Neural progenitor cell (in vitro differentiated cells): ENCODE measurements at regions not wholly inside any gene's neighbourhood (a gene's known extent, or its start where the extent isn't known, plus 50 kb on each side); places are given as distances from the start of the nearest gene placed in this dataset.

Experiments used
- EZH2 ChIP-seq: fragments of 200-600 bp; sonication (generic); IDR thresholded peaks from 2 replicates; pipeline ENCODE4 v1.6.1; 2017; ENCODE audit warnings: antibody characterized with exemption, mild to moderate bottlenecking, moderate library complexity
- EZH2phosphoT487 ChIP-seq: fragments of 200-600 bp; sonication (generic); IDR thresholded peaks from 2 replicates; pipeline ENCODE4 v1.6.1; 2017; ENCODE audit warnings: antibody characterized with exemption
- TF ChIP-seq, protein P1 (sequence below): fragments of 200-600 bp; sonication (generic); IDR thresholded peaks from 2 replicates; pipeline ENCODE4 v1.5.1; 2017; ENCODE audit warnings: antibody characterized with exemption, mild to moderate bottlenecking

DNA sequence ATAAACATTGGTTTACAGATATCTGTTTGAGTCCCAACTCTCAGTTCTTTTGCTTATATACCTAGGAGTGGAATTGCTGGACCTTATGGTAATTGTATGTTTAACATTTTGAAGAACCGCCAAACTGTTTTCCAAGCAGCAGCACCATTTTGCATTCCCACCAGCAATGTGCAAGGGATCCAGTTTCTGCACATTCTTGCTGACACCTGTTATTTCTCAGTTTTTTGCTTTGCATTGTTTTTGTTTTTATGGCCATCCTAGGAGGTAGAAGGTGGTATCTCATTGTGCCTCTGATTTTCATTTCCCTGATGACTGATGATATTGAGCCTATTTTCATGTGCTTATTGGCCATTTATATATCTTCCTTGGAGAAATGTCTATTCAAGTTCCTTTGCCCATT lies 71.2 kb downstream of the MCFD2 start:
- TF ChIP-seq, protein P1, sequence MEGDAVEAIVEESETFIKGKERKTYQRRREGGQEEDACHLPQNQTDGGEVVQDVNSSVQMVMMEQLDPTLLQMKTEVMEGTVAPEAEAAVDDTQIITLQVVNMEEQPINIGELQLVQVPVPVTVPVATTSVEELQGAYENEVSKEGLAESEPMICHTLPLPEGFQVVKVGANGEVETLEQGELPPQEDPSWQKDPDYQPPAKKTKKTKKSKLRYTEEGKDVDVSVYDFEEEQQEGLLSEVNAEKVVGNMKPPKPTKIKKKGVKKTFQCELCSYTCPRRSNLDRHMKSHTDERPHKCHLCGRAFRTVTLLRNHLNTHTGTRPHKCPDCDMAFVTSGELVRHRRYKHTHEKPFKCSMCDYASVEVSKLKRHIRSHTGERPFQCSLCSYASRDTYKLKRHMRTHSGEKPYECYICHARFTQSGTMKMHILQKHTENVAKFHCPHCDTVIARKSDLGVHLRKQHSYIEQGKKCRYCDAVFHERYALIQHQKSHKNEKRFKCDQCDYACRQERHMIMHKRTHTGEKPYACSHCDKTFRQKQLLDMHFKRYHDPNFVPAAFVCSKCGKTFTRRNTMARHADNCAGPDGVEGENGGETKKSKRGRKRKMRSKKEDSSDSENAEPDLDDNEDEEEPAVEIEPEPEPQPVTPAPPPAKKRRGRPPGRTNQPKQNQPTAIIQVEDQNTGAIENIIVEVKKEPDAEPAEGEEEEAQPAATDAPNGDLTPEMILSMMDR = no peak
- TF ChIP-seq EZH2 (no peak), EZH2phosphoT487 (no peak)
